Kidney (tissue), 13 donors: ENCODE measurements at regions not wholly inside any gene's neighbourhood (a gene's known extent, or its start where the extent isn't known, plus 50 kb on each side); places are given as distances from the start of the nearest gene placed in this dataset.

Experiments used
- DNase-seq, 5 donors: peaks; one replicate each; pipeline ENCODE4 v3.0.0-alpha.2; 2013 to 2020
- FAIRE-seq: peaks from 2 replicates; lab custom pipeline; 2012; peaks lifted over from hg19 to GRCh38; lab: Jason Lieb, UNC
- H3K27ac ChIP-seq, 2 donors: one replicate each; pipeline ENCODE4 v1.7.0; 2013; ENCODE audit warnings: low read depth in 2 of 2, low read length in 2 of 2, inconsistent platforms in 1 of 2
- H3K27me3 ChIP-seq: one replicate; pipeline ENCODE4 v1.7.1; 2013; ENCODE audit warnings: low read length, inconsistent platforms; ENCODE audit not compliant: control insufficient read depth, insufficient read depth
- H3K36me3 ChIP-seq, 3 donors: one replicate each; pipeline versions ENCODE4 v1.7.0 to v1.7.1; 2013; ENCODE audit warnings: low read length in 3 of 3, control low read depth in 1 of 3, inconsistent platforms in 1 of 3; ENCODE audit not compliant: insufficient read depth in 3 of 3, control insufficient read depth in 2 of 3
- H3K4me1 ChIP-seq, 3 donors: one replicate each; pipeline versions ENCODE4 v1.7.0 to v1.7.1; 2013; ENCODE audit warnings: low read length in 3 of 3, inconsistent platforms in 1 of 3, low read depth in 1 of 3; ENCODE audit not compliant: control insufficient read depth in 2 of 3, insufficient read depth in 2 of 3
- H3K4me3 ChIP-seq, 3 donors: one replicate each; pipeline versions ENCODE4 v1.7.0 to v1.8.1; 2013; ENCODE audit warnings: low read length in 3 of 3, control low read depth in 1 of 3, inconsistent platforms in 1 of 3
- H3K9ac ChIP-seq, 3 donors: one replicate each; pipeline versions ENCODE4 v1.7.0 to v1.7.1; 2013; ENCODE audit warnings: low read length in 3 of 3, control low read depth in 1 of 3, inconsistent platforms in 1 of 3
- H3K9me3 ChIP-seq, 3 donors: one replicate each; pipeline versions ENCODE4 v1.7.0 to v1.7.1; 2013; ENCODE audit warnings: low read length in 3 of 3, control low read depth in 1 of 3, inconsistent platforms in 1 of 3; ENCODE audit not compliant: control insufficient read depth in 2 of 3, insufficient read depth in 1 of 3
- CTCF ChIP-seq: IDR thresholded peaks from 3 replicates; pipeline ENCODE4 v1.5.1; 2012; ENCODE audit warnings: mild to moderate bottlenecking, moderate library complexity, borderline replicate concordance; ENCODE audit not compliant: insufficient read depth; ENCODE audit errors: extremely low read depth
- intact Hi-C: fragments of 100-400 bp; cut with DNase I; formaldehyde crosslinking; loops from one replicate; pipeline ENCODE4 v1.11.1; 2022
- donor health status: control.
- donor health status: control.
- donor health status: control.
- donor health status: control.
- donor health status: control.
- donor health status: DM: yes; HTN: yes; CAD: no.
- donor health status: Normal renal cell carcinoma (clear cell type).

- Histone ChIP-seq H3K4me3 (no peak overlapping the region), H3K4me1 (no peaks in the 10 kb centered on the region), H3K27me3 (no peaks in the 10 kb centered on the region), H3K36me3 (no peaks in the 10 kb centered on the region), H3K9ac (no peak overlapping the region), H3K9me3 (no peaks in the 10 kb centered on the region), H3K27ac (no peak overlapping the region)
- no peak for TF ChIP-seq CTCF
- FAIRE-seq, result no peak
- DNase-seq, result no peak
- intact Hi-C loops, result no loop called here
Observed at GRCh38 chr10:78844960-78845607, 223.7 kb upstream of the ZMIZ1 start.

- intact Hi-C loops, result no loop called here
- H3K27me3 ChIP-seq, result no peaks in the 10 kb centered on the region
- H3K4me1 ChIP-seq, result no peaks in the 10 kb centered on the region
- H3K4me3 ChIP-seq, result no peak overlapping the region
- FAIRE-seq (no peak), DNase-seq (no peak)
- H3K36me3 ChIP-seq, result no peaks in the 10 kb centered on the region
- H3K9ac ChIP-seq, result no peak overlapping the region
- no peak for TF ChIP-seq CTCF
- H3K27ac ChIP-seq, result no peak overlapping the region
- H3K9me3 ChIP-seq, result no peaks in the 10 kb centered on the region
Observed at GRCh38 chr10:78846071-78846470, 222.7 kb upstream of the ZMIZ1 start.

- no peak for DNase-seq
- intact Hi-C loops, result no loop called here
- Histone ChIP-seq H3K4me1 (no peaks in the 10 kb centered on the region), H3K27ac (no peak overlapping the region), H3K9me3 (no peaks in the 10 kb centered on the region), H3K4me3 (no peak overlapping the region), H3K9ac (no peak overlapping the region), H3K36me3 (no peaks in the 10 kb centered on the region), H3K27me3 (no peaks in the 10 kb centered on the region)
- no peak for TF ChIP-seq CTCF
- FAIRE-seq, result no peak
Observed at GRCh38 chr10:78846760-78847159, 222.0 kb upstream of the ZMIZ1 start.

GRCh38 chr10:78847485-78847884, 221.3 kb upstream of the ZMIZ1 start:
- no peak for FAIRE-seq

More at GRCh38 chr10:78847485-78847884, 221.3 kb upstream of the ZMIZ1 start:
- Histone ChIP-seq H3K27me3 (no peaks in the 10 kb centered on the region), H3K4me1 (no peaks in the 10 kb centered on the region), H3K27ac (no peak overlapping the region), H3K9ac (no peak overlapping the region), H3K9me3 (no peaks in the 10 kb centered on the region), H3K4me3 (no peak overlapping the region), H3K36me3 (no peaks in the 10 kb centered on the region)
- intact Hi-C loops, result no loop called here
- no peak for DNase-seq
- TF ChIP-seq CTCF, result no peak
